ENCODE measurements at regions not wholly inside any gene's neighbourhood (a gene's known extent, or its start where the extent isn't known, plus 50 kb on each side); places are given as distances from the start of the nearest gene placed in this dataset.

- DNase-seq (ENCODE audit: low read depth): no peak
- TF ChIP-seq CTCF (IDR thresholded peaks at IDR 0.05; ENCODE audit: insufficient read depth, low read depth, low read length, missing control alignments): no peak
Measured at GRCh38 chr2:10243926-10244270, 58.8 kb upstream of the HPCAL1 start.

GRCh38 chr2:10245021-10245420, 57.7 kb upstream of the HPCAL1 start:
- DNase-seq (ENCODE audit: low read depth): no peak
- no peak for TF ChIP-seq CTCF (IDR thresholded peaks at IDR 0.05; ENCODE audit: insufficient read depth, low read depth, low read length, missing control alignments)
- H3K4me3 ChIP-seq (ENCODE audit: low read length): no peak overlapping the region

More at GRCh38 chr2:10243926-10244270, 58.8 kb upstream of the HPCAL1 start:
- H3K4me3 ChIP-seq (ENCODE audit: low read length): no peak overlapping the region

- DNase-seq (ENCODE audit: low read depth): no peak
- no peak overlapping the region for H3K4me3 ChIP-seq (ENCODE audit: low read length)
- no peak for TF ChIP-seq CTCF (IDR thresholded peaks at IDR 0.05; ENCODE audit: insufficient read depth, low read depth, low read length, missing control alignments)
Measured at GRCh38 chr2:10245661-10246060, 57.0 kb upstream of the HPCAL1 start.

GRCh38 chr2:10246370-10246769, 56.3 kb upstream of the HPCAL1 start:
- no peak overlapping the region for H3K4me3 ChIP-seq (ENCODE audit: low read length)
- TF ChIP-seq CTCF (IDR thresholded peaks at IDR 0.05; ENCODE audit: insufficient read depth, low read depth, low read length, missing control alignments): no peak
- no peak for DNase-seq (ENCODE audit: low read depth)

- no peak overlapping the region for H3K4me3 ChIP-seq (ENCODE audit: low read length)
- no peak for TF ChIP-seq CTCF (IDR thresholded peaks at IDR 0.05; ENCODE audit: insufficient read depth, low read depth, low read length, missing control alignments)
- DNase-seq (ENCODE audit: low read depth): no peak
Measured at GRCh38 chr2:10246831-10247230, 55.9 kb upstream of the HPCAL1 start.

- no peak overlapping the region for H3K4me3 ChIP-seq (ENCODE audit: low read length)
- TF ChIP-seq CTCF (IDR thresholded peaks at IDR 0.05; ENCODE audit: insufficient read depth, low read depth, low read length, missing control alignments): no peak
- no peak for DNase-seq (ENCODE audit: low read depth)
Measured at GRCh38 chr2:10249798-10250197, 52.9 kb upstream of the HPCAL1 start.

GRCh38 chr2:10252224-10252623, 50.5 kb upstream of the HPCAL1 start:
- TF ChIP-seq CTCF (IDR thresholded peaks at IDR 0.05; ENCODE audit: insufficient read depth, low read depth, low read length, missing control alignments): no peak
- DNase-seq (ENCODE audit: low read depth): peak; percentile 14
- no peak overlapping the region for H3K4me3 ChIP-seq (ENCODE audit: low read length)

Measured in epithelial cell of esophagus (primary cell).